ENCODE measurements at regions not wholly inside any gene's neighbourhood (a gene's known extent, or its start where the extent isn't known, plus 50 kb on each side); places are given as distances from the start of the nearest gene placed in this dataset.
A peak's percentile ranks its signal among the peaks of the same experiment; 100 is the strongest.

DNA sequence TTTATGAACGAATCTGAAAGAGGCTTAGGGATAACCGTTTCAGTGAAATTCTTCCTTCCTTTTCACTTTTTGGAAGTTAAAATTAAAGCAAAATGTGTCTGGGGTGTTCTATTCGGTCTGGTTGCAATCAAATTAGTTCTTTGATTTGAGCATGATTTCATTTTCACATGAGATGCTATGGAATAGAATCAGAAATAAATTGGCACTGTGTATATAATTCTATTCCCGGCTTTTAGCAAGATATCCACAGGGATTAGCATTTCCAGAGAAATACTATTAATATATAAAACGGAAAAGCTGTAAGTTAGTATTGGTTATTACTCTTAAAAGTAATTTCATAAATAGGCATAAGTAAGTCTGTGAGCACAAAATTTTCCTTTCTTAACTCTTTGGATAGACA, 1676.8 kb upstream of the PCDH7 start:
- no peak overlapping the region for H3K4me3 ChIP-seq (ENCODE audit: low read depth, low read length)
- H3K9ac ChIP-seq (ENCODE audit: low read depth, low read length) = no peak overlapping the region
- H3K4me1 ChIP-seq (ENCODE audit: control insufficient read depth, insufficient read depth, low read length) = no peaks in the 10 kb centered on the region
- H3K27ac ChIP-seq (ENCODE audit: low read depth, low read length) = no peak overlapping the region
- no peaks in the 10 kb centered on the region for H3K9me3 ChIP-seq (ENCODE audit: control insufficient read depth, insufficient read depth, low read length)
- no peaks in the 10 kb centered on the region for H3K36me3 ChIP-seq (ENCODE audit: control insufficient read depth, insufficient read depth, low read length)
- H3K27me3 ChIP-seq (ENCODE audit: control insufficient read depth, insufficient read depth, low read length) = no peaks in the 10 kb centered on the region

DNA sequence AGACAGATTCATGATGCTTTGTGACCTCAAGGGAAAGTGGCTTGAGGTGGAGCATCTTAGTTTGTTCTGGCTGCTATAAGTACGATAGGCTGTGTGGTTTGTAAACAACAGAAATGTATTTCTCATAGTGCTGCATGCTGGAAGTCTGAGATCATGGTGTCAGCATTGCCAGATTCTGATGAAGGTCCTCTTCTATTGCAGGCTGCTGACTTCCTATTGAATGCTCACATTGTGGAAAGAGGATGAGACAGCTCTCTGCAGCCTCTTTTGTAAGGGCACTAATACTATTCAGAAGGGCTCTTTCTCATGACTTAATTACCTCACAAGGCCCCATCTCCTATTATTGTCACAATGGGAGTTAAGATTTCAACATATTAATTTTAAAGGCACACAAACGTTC, 1674.0 kb upstream of the PCDH7 start:
- Histone ChIP-seq H3K27ac (ENCODE audit: low read depth, low read length) (no peak overlapping the region), H3K36me3 (ENCODE audit: control insufficient read depth, insufficient read depth, low read length) (no peaks in the 10 kb centered on the region), H3K9me3 (ENCODE audit: control insufficient read depth, insufficient read depth, low read length) (no peaks in the 10 kb centered on the region), H3K4me3 (ENCODE audit: low read depth, low read length) (no peak overlapping the region), H3K4me1 (ENCODE audit: control insufficient read depth, insufficient read depth, low read length) (peaks cover 10% of the 10 kb centered on the region; the same call in 1 of the 2 replicates), H3K9ac (ENCODE audit: low read depth, low read length) (no peak overlapping the region), H3K27me3 (ENCODE audit: control insufficient read depth, insufficient read depth, low read length) (no peaks in the 10 kb centered on the region)

DNA sequence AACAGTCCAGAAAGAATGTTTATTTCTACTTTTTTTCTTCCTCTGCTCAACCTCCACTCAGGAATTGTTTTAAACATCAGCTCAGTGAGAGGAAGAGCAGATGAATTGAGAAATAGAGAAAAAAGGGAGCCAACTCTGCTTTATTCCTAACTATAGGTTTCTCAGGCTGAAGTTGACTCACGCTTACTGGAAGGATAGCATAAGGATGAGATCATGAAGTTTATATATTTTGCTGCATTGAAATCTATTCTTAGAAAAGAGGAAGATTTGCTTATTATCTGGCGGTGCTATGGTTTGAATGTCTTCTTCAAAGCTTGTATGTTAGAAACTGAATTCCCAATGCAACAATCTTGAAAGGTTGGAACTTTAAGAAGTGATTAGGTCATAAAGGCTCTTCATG, 1673.4 kb upstream of the PCDH7 start:
- Histone ChIP-seq H3K36me3 (ENCODE audit: control insufficient read depth, insufficient read depth, low read length) (no peaks in the 10 kb centered on the region), H3K4me1 (ENCODE audit: control insufficient read depth, insufficient read depth, low read length) (peaks cover 15% of the 10 kb centered on the region; the same call in 1 of the 2 replicates), H3K4me3 (ENCODE audit: low read depth, low read length) (no peak overlapping the region), H3K27me3 (ENCODE audit: control insufficient read depth, insufficient read depth, low read length) (no peaks in the 10 kb centered on the region), H3K9ac (ENCODE audit: low read depth, low read length) (no peak overlapping the region), H3K27ac (ENCODE audit: low read depth, low read length) (no peak overlapping the region), H3K9me3 (ENCODE audit: control insufficient read depth, insufficient read depth, low read length) (no peaks in the 10 kb centered on the region)

GRCh38 chr4:29047341-29048041, 1672.7 kb upstream of the PCDH7 start:
- Histone ChIP-seq H3K27me3 (ENCODE audit: control insufficient read depth, insufficient read depth, low read length) (no peaks in the 10 kb centered on the region), H3K4me1 (ENCODE audit: control insufficient read depth, insufficient read depth, low read length) (peaks cover 22% of the 10 kb centered on the region), H3K4me3 (ENCODE audit: low read depth, low read length) (no peak overlapping the region), H3K36me3 (ENCODE audit: control insufficient read depth, insufficient read depth, low read length) (no peaks in the 10 kb centered on the region), H3K9ac (ENCODE audit: low read depth, low read length) (no peak overlapping the region), H3K27ac (ENCODE audit: low read depth, low read length) (no peak overlapping the region), H3K9me3 (ENCODE audit: control insufficient read depth, insufficient read depth, low read length) (no peaks in the 10 kb centered on the region)

DNA sequence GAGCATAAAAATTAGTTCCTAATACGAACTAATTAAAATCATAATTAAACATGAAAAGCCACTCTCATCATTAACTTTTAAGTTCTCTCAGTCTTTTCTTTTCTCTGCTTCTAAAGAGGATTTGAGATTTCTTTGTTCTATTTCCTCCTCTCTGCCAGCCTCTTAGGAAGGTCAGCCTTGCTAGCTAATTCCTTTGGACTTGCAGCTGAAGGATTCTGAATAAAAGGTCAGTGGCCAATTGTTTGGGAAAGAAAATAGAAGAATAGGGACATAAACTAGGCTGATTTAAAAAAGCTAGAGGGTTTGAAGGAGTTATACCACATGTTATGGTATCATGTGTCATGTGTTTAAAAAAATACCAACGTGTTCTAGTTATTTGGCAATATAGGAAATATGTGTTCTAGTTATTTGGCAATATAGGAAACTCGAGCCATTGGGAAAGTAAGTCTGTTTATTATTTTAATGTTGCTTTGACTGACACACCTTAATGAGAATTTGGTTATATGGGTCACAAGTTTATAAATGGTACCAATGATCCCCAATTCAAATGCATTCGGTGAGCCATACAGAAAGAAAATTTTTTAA, 1668.7 kb upstream of the PCDH7 start:
- Histone ChIP-seq H3K4me3 (ENCODE audit: low read depth, low read length) (no peak overlapping the region), H3K9ac (ENCODE audit: low read depth, low read length) (no peak overlapping the region), H3K27me3 (ENCODE audit: control insufficient read depth, insufficient read depth, low read length) (no peaks in the 10 kb centered on the region), H3K4me1 (ENCODE audit: control insufficient read depth, insufficient read depth, low read length) (peaks cover 24% of the 10 kb centered on the region), H3K36me3 (ENCODE audit: control insufficient read depth, insufficient read depth, low read length) (no peaks in the 10 kb centered on the region), H3K27ac (ENCODE audit: low read depth, low read length) (peak overlapping the region; percentile 29), H3K9me3 (ENCODE audit: control insufficient read depth, insufficient read depth, low read length) (no peaks in the 10 kb centered on the region)

DNA sequence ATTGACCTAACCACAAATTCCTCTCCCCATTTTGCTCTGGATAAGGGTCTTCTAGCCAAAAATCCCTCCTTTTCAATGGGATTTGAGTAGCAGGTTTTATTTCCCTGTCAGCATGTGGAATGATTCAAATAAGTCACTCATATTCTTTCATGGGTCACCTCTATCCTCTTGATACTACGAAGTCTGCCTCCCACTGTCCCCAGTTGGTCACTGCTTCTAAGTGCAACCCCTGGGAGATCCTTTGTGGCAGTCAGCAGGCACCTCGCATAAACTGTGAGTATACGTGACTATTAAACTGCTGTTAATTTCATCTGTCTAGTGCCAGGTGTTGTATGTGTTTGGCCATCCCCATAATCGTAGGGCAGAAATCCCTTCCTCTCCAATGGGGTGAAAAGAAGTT, 1667.9 kb upstream of the PCDH7 start:
- Histone ChIP-seq H3K4me1 (ENCODE audit: control insufficient read depth, insufficient read depth, low read length) (peaks cover 24% of the 10 kb centered on the region), H3K9me3 (ENCODE audit: control insufficient read depth, insufficient read depth, low read length) (no peaks in the 10 kb centered on the region), H3K9ac (ENCODE audit: low read depth, low read length) (no peak overlapping the region), H3K4me3 (ENCODE audit: low read depth, low read length) (no peak overlapping the region), H3K36me3 (ENCODE audit: control insufficient read depth, insufficient read depth, low read length) (no peaks in the 10 kb centered on the region), H3K27me3 (ENCODE audit: control insufficient read depth, insufficient read depth, low read length) (no peaks in the 10 kb centered on the region), H3K27ac (ENCODE audit: low read depth, low read length) (no peak overlapping the region)

DNA sequence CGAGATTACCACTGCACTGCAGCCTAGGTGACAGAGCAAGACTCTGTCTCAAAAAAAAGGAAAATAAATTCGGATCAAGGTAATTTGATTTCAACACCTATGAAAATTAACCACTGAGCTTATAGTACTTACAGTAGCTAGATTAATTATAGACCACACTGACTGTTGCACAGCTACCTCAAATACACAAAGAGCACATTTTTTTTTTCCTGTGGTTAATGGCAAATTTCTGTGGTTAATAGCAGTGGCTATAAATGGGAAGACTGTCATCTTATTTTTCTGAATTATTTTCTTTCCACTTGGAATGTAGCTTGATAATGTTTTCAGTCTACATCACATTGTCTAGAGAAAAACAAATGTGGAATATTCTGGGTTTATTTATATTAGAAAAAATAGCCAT, 1661.6 kb upstream of the PCDH7 start:
- H3K9ac ChIP-seq (ENCODE audit: low read depth, low read length) = no peak overlapping the region
- H3K9me3 ChIP-seq (ENCODE audit: control insufficient read depth, insufficient read depth, low read length) = no peaks in the 10 kb centered on the region
- no peaks in the 10 kb centered on the region for H3K4me1 ChIP-seq (ENCODE audit: control insufficient read depth, insufficient read depth, low read length)
- H3K36me3 ChIP-seq (ENCODE audit: control insufficient read depth, insufficient read depth, low read length) = no peaks in the 10 kb centered on the region
- H3K4me3 ChIP-seq (ENCODE audit: low read depth, low read length) = no peak overlapping the region
- H3K27ac ChIP-seq (ENCODE audit: low read depth, low read length) = no peak overlapping the region
- H3K27me3 ChIP-seq (ENCODE audit: control insufficient read depth, insufficient read depth, low read length) = no peaks in the 10 kb centered on the region

DNA sequence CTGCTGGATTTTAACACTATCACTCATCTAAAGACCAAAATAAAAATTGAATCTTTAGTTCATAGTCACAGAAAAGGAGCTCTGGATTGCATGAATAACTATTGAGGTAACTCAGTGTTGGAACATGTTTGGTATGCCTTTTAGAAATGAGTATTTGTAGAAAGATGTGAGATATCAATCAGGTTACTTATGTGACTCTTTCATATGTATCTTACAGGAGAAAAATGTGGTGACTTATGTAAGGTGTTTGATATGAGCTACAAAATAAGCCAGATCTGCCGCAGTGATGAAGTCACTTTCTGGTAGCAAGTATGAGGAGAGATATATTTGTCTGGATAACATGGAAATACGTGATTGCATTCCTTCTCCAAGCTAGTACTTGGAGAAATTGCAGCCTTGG, 1653.3 kb upstream of the PCDH7 start:
- H3K36me3 ChIP-seq (ENCODE audit: control insufficient read depth, insufficient read depth, low read length) = no peaks in the 10 kb centered on the region
- H3K9ac ChIP-seq (ENCODE audit: low read depth, low read length) = no peak overlapping the region
- no peak overlapping the region for H3K27ac ChIP-seq (ENCODE audit: low read depth, low read length)
- peaks cover 5% of the 10 kb centered on the region; the same call in 1 of the 2 replicates for H3K4me1 ChIP-seq (ENCODE audit: control insufficient read depth, insufficient read depth, low read length)
- H3K27me3 ChIP-seq (ENCODE audit: control insufficient read depth, insufficient read depth, low read length) = no peaks in the 10 kb centered on the region
- no peaks in the 10 kb centered on the region for H3K9me3 ChIP-seq (ENCODE audit: control insufficient read depth, insufficient read depth, low read length)
- no peak overlapping the region for H3K4me3 ChIP-seq (ENCODE audit: low read depth, low read length)

DNA sequence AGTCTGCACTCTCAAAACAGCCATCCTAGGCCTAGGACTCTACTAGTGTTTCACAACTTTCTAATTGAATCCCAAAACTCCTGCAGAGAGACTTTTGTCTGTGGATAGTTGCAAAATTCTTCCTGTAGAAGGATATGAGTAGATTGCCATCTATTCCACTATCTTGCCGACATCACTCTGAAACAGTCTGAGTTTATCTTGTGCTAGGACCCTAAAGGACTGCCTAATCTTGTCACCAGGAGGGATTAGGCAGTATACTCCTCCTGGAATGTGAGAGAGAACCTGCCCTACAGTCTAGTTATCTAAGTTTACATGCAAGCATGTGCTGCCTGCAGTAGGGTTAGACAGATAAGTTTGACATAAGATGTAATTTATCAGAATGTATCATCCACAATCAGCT, 1646.6 kb upstream of the PCDH7 start:
- Histone ChIP-seq H3K4me3 (ENCODE audit: low read depth, low read length) (no peak overlapping the region), H3K27me3 (ENCODE audit: control insufficient read depth, insufficient read depth, low read length) (no peaks in the 10 kb centered on the region), H3K27ac (ENCODE audit: low read depth, low read length) (no peak overlapping the region), H3K9me3 (ENCODE audit: control insufficient read depth, insufficient read depth, low read length) (no peaks in the 10 kb centered on the region), H3K4me1 (ENCODE audit: control insufficient read depth, insufficient read depth, low read length) (peaks cover 5% of the 10 kb centered on the region; the same call in 1 of the 2 replicates), H3K9ac (ENCODE audit: low read depth, low read length) (no peak overlapping the region), H3K36me3 (ENCODE audit: control insufficient read depth, insufficient read depth, low read length) (no peaks in the 10 kb centered on the region)

DNA sequence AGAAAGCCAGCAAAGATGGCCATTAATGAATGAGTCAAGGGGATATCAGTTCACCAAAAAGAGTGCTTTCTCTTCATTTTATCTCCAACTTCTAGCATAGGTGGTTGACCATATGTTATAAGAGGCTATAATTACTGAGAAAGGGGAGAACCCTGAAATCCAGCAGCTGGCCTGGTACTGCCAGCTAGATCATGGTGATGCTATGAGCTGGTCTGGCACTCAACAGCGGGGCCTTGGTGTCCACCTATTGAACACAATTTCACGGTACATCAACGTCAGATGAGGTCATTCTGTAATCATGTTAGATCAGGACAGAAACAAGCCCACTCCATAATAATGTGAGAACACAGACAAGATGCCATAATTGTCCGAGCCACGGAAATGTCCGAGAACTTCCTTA, 1644.8 kb upstream of the PCDH7 start:
- H3K9me3 ChIP-seq (ENCODE audit: control insufficient read depth, insufficient read depth, low read length) = no peaks in the 10 kb centered on the region
- H3K27me3 ChIP-seq (ENCODE audit: control insufficient read depth, insufficient read depth, low read length) = no peaks in the 10 kb centered on the region
- no peaks in the 10 kb centered on the region for H3K36me3 ChIP-seq (ENCODE audit: control insufficient read depth, insufficient read depth, low read length)
- H3K27ac ChIP-seq (ENCODE audit: low read depth, low read length) = no peak overlapping the region
- H3K4me3 ChIP-seq (ENCODE audit: low read depth, low read length) = no peak overlapping the region
- no peak overlapping the region for H3K9ac ChIP-seq (ENCODE audit: low read depth, low read length)
- H3K4me1 ChIP-seq (ENCODE audit: control insufficient read depth, insufficient read depth, low read length) = peaks cover under 1% of the 10 kb centered on the region; the same call in 1 of the 2 replicates

GRCh38 chr4:29079260-29079659, 1640.9 kb upstream of the PCDH7 start:
- Histone ChIP-seq H3K4me1 (ENCODE audit: control insufficient read depth, insufficient read depth, low read length) (no peaks in the 10 kb centered on the region), H3K9ac (ENCODE audit: low read depth, low read length) (no peak overlapping the region), H3K9me3 (ENCODE audit: control insufficient read depth, insufficient read depth, low read length) (no peaks in the 10 kb centered on the region), H3K36me3 (ENCODE audit: control insufficient read depth, insufficient read depth, low read length) (no peaks in the 10 kb centered on the region), H3K4me3 (ENCODE audit: low read depth, low read length) (no peak overlapping the region), H3K27me3 (ENCODE audit: control insufficient read depth, insufficient read depth, low read length) (no peaks in the 10 kb centered on the region), H3K27ac (ENCODE audit: low read depth, low read length) (no peak overlapping the region)

Data from HUES48 (cell line).